OCI-LY7 (cell line): ENCODE measurements at regions not wholly inside any gene's neighbourhood (a gene's known extent, or its start where the extent isn't known, plus 50 kb on each side); places are given as distances from the start of the nearest gene placed in this dataset.

ENCODE experiments used
- EZH2phosphoT487 ChIP-seq: fragments of 200-600 bp; sonication (generic); IDR thresholded peaks from 2 replicates; pipeline ENCODE4 v1.6.1; 2018; ENCODE audit warnings: low read depth, borderline replicate concordance, mild to moderate bottlenecking, mixed run types, antibody characterized with exemption, low read length, moderate library complexity, mixed read lengths
- TF ChIP-seq, protein P1 (sequence below): fragments of 200-600 bp; sonication (generic); conservative IDR thresholded peaks from 2 replicates; pipeline ENCODE4 v1.5.1; 2014; ENCODE audit warnings: mild to moderate bottlenecking, antibody characterized with exemption, low read length, moderate library complexity, mixed read lengths

GRCh38 chr6:98639089-98639635 is 195.2 kb upstream of the POU3F2 start:
- TF ChIP-seq, protein P1, sequence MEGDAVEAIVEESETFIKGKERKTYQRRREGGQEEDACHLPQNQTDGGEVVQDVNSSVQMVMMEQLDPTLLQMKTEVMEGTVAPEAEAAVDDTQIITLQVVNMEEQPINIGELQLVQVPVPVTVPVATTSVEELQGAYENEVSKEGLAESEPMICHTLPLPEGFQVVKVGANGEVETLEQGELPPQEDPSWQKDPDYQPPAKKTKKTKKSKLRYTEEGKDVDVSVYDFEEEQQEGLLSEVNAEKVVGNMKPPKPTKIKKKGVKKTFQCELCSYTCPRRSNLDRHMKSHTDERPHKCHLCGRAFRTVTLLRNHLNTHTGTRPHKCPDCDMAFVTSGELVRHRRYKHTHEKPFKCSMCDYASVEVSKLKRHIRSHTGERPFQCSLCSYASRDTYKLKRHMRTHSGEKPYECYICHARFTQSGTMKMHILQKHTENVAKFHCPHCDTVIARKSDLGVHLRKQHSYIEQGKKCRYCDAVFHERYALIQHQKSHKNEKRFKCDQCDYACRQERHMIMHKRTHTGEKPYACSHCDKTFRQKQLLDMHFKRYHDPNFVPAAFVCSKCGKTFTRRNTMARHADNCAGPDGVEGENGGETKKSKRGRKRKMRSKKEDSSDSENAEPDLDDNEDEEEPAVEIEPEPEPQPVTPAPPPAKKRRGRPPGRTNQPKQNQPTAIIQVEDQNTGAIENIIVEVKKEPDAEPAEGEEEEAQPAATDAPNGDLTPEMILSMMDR, result no peak
- no peak for TF ChIP-seq EZH2phosphoT487
